ENCODE measurements at regions not wholly inside any gene's neighbourhood (a gene's known extent, or its start where the extent isn't known, plus 50 kb on each side); places are given as distances from the start of the nearest gene placed in this dataset.

DNA sequence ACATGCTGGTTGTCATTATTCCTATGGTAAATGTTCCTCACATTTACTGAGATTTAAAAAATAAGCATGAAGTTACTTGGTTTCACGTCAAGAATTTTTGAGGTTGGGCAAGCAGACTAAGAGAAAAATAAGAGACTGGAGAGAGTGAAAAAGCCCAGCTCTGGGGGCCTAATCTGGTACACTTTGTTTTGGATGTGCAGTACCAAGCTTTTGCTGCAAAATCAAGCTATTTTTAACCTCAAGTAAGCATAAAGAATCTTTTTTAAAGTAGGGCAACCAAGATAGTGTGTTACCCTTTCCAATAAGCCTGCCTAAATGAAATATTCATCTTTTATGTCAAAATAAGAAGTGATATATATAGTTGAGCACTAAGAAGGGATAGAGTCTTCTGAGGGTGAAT is 79.4 kb upstream of the ARHGAP20 start:
- BruUV-seq (replicated peaks): no TSS peak
- CTCF ChIA-PET: no interaction called here
- Mint-ChIP-seq H3K27ac (ENCODE audit: unreplicated experiment) (no peak overlapping the region), H3K4me1 (ENCODE audit: low read depth, unreplicated experiment) (no peaks in the 10 kb centered on the region), H3K27me3 (ENCODE audit: unreplicated experiment) (peaks cover 14% of the 10 kb centered on the region), H3K36me3 (ENCODE audit: insufficient read depth, unreplicated experiment) (no peaks in the 10 kb centered on the region), H3K4me3 (ENCODE audit: low read depth, unreplicated experiment) (no peak overlapping the region), H3K9me3 (ENCODE audit: low read depth, unreplicated experiment) (no peaks in the 10 kb centered on the region)
- intact Hi-C loops (cut with micrococcal nuclease; ENCODE audit: unreplicated experiment): no loop called here
- DNase-seq: no peak
- TF ChIP-seq, protein P1, sequence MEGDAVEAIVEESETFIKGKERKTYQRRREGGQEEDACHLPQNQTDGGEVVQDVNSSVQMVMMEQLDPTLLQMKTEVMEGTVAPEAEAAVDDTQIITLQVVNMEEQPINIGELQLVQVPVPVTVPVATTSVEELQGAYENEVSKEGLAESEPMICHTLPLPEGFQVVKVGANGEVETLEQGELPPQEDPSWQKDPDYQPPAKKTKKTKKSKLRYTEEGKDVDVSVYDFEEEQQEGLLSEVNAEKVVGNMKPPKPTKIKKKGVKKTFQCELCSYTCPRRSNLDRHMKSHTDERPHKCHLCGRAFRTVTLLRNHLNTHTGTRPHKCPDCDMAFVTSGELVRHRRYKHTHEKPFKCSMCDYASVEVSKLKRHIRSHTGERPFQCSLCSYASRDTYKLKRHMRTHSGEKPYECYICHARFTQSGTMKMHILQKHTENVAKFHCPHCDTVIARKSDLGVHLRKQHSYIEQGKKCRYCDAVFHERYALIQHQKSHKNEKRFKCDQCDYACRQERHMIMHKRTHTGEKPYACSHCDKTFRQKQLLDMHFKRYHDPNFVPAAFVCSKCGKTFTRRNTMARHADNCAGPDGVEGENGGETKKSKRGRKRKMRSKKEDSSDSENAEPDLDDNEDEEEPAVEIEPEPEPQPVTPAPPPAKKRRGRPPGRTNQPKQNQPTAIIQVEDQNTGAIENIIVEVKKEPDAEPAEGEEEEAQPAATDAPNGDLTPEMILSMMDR (IDR thresholded peaks at IDR 0.05; ENCODE audit: unreplicated experiment): no peak

GRCh38 chr11:110787680-110788079 is 75.4 kb upstream of the ARHGAP20 start:
- intact Hi-C loops (cut with micrococcal nuclease; ENCODE audit: unreplicated experiment): no loop called here
- H3K27me3 Mint-ChIP-seq (ENCODE audit: unreplicated experiment): peaks cover 14% of the 10 kb centered on the region
- no peaks in the 10 kb centered on the region for H3K36me3 Mint-ChIP-seq (ENCODE audit: insufficient read depth, unreplicated experiment)
- TF ChIP-seq, protein P1 (IDR thresholded peaks at IDR 0.05; ENCODE audit: unreplicated experiment): no peak
- no peaks in the 10 kb centered on the region for H3K9me3 Mint-ChIP-seq (ENCODE audit: low read depth, unreplicated experiment)
- H3K4me3 Mint-ChIP-seq (ENCODE audit: low read depth, unreplicated experiment): no peak overlapping the region
- no TSS peak for BruUV-seq (replicated peaks)
- CTCF ChIA-PET: no interaction called here
- H3K27ac Mint-ChIP-seq (ENCODE audit: unreplicated experiment): no peak overlapping the region
- DNase-seq: no peak
- no peaks in the 10 kb centered on the region for H3K4me1 Mint-ChIP-seq (ENCODE audit: low read depth, unreplicated experiment)

DNA sequence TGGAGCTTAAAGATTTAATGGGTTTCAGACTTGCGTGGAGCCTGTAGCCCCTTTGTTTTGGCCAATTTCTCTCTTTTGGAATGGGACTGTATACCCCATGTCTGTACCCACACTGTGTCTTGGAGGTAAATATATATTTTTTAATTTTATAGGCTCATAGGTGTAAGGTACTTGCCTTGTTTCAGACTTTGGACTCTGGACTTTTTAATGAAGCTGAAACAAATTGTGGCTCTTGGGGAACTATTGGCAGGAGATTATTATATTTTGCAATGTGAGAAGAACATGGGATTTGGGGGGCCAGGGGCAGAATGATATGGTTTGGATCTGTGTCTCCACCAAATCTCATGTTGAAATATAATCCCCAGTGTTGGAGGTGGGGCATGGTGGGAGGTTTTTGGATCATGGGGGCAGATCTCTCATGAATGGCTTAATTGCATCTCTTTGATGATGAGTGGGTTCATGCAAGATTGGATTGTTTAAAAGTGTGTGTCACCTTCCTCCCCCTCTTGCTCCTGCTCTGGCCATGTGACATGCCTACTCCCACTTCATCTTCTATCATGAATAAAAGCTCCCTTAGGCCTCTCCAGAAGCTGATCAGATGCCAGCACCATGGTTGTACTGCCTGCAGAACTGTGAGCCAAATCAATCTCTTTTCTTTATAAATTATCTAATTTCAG is 74.1 kb upstream of the ARHGAP20 start:
- H3K27me3 Mint-ChIP-seq (ENCODE audit: unreplicated experiment): peaks cover 14% of the 10 kb centered on the region
- CTCF ChIA-PET: no interaction called here
- H3K36me3 Mint-ChIP-seq (ENCODE audit: insufficient read depth, unreplicated experiment): no peaks in the 10 kb centered on the region
- H3K4me1 Mint-ChIP-seq (ENCODE audit: low read depth, unreplicated experiment): no peaks in the 10 kb centered on the region
- BruUV-seq (replicated peaks): no TSS peak
- no peak overlapping the region for H3K27ac Mint-ChIP-seq (ENCODE audit: unreplicated experiment)
- TF ChIP-seq, protein P1 (IDR thresholded peaks at IDR 0.05; ENCODE audit: unreplicated experiment): no peak
- H3K9me3 Mint-ChIP-seq (ENCODE audit: low read depth, unreplicated experiment): no peaks in the 10 kb centered on the region
- intact Hi-C loops (cut with micrococcal nuclease; ENCODE audit: unreplicated experiment): no loop called here
- no peak for DNase-seq
- H3K4me3 Mint-ChIP-seq (ENCODE audit: low read depth, unreplicated experiment): no peak overlapping the region

GRCh38 chr11:110785398-110785797 is 73.2 kb upstream of the ARHGAP20 start:
- CTCF ChIA-PET: no interaction called here
- no peaks in the 10 kb centered on the region for H3K4me1 Mint-ChIP-seq (ENCODE audit: low read depth, unreplicated experiment)
- peaks cover 14% of the 10 kb centered on the region for H3K27me3 Mint-ChIP-seq (ENCODE audit: unreplicated experiment)
- TF ChIP-seq, protein P1 (IDR thresholded peaks at IDR 0.05; ENCODE audit: unreplicated experiment): no peak
- intact Hi-C loops (cut with micrococcal nuclease; ENCODE audit: unreplicated experiment): no loop called here
- no peak for DNase-seq
- no peak overlapping the region for H3K4me3 Mint-ChIP-seq (ENCODE audit: low read depth, unreplicated experiment)
- peaks cover 2% of the 10 kb centered on the region for H3K9me3 Mint-ChIP-seq (ENCODE audit: low read depth, unreplicated experiment)
- H3K27ac Mint-ChIP-seq (ENCODE audit: unreplicated experiment): no peak overlapping the region
- no peaks in the 10 kb centered on the region for H3K36me3 Mint-ChIP-seq (ENCODE audit: insufficient read depth, unreplicated experiment)
- no TSS peak for BruUV-seq (replicated peaks)

Measured in Calu3 (cell line).